NT2/D1 (cell line): ENCODE measurements at regions not wholly inside any gene's neighbourhood (a gene's known extent, or its start where the extent isn't known, plus 50 kb on each side); places are given as distances from the start of the nearest gene placed in this dataset.

Experiments used
- SUZ12 ChIP-seq: IDR thresholded peaks from 2 replicates; pipeline ENCODE4 v1.6.1; 2011; ENCODE audit not compliant: insufficient read length, insufficient read depth; ENCODE audit errors: extremely low read depth
- YY1 ChIP-seq: IDR thresholded peaks from 2 replicates; pipeline ENCODE4 v1.6.1; 2011; ENCODE audit not compliant: insufficient read length, insufficient read depth
- ZNF274 ChIP-seq: IDR thresholded peaks from 2 replicates; pipeline ENCODE4 v1.6.1; 2011; ENCODE audit warnings: mild to moderate bottlenecking, low read depth, low read length

GRCh38 chr13:100961186-100961585, 286.6 kb upstream of the TMTC4 start:
- TF ChIP-seq YY1 (no peak), ZNF274 (no peak), SUZ12 (no peak)
